Calu3 (cell line): ENCODE measurements at regions not wholly inside any gene's neighbourhood (a gene's known extent, or its start where the extent isn't known, plus 50 kb on each side); places are given as distances from the start of the nearest gene placed in this dataset.

Experiments
- BruUV-seq: library from RNA; stranded (reverse); fragments of 400-500 nt; replicated peaks from 2 replicates; lab custom pipeline; 2021; lab: Mats Ljungman, UMichigan
- CTCF ChIA-PET: fragments of 300-600 bp; sonication (Branson Sonifier 250); formaldehyde crosslinking; loops from one replicate; lab custom pipeline; 2022; ENCODE audit warnings: antibody characterized with exemption; lab: Charles Lee
- DNase-seq: peaks from one replicate; pipeline ENCODE4 v3.0.0; 2022
- H3K27ac Mint-ChIP-seq: one replicate; pipeline ENCODE4 v1.8.0; 2022; ENCODE audit warnings: mixed read lengths; ENCODE audit not compliant: unreplicated experiment
- H3K27me3 Mint-ChIP-seq: one replicate; pipeline ENCODE4 v1.8.0; 2022; ENCODE audit warnings: mixed read lengths; ENCODE audit not compliant: unreplicated experiment
- H3K36me3 Mint-ChIP-seq: one replicate; pipeline ENCODE4 v1.8.0; 2022; ENCODE audit warnings: mild to moderate bottlenecking, moderate library complexity, mixed read lengths; ENCODE audit not compliant: insufficient read depth, unreplicated experiment
- H3K4me1 Mint-ChIP-seq: one replicate; pipeline ENCODE4 v1.8.0; 2022; ENCODE audit warnings: mild to moderate bottlenecking, low read depth, mixed read lengths; ENCODE audit not compliant: unreplicated experiment
- H3K4me3 Mint-ChIP-seq: one replicate; pipeline ENCODE4 v1.8.0; 2022; ENCODE audit warnings: mild to moderate bottlenecking, low read depth, moderate library complexity, mixed read lengths; ENCODE audit not compliant: unreplicated experiment
- H3K9me3 Mint-ChIP-seq: one replicate; pipeline ENCODE4 v1.8.0; 2022; ENCODE audit warnings: low read depth, mixed read lengths; ENCODE audit not compliant: unreplicated experiment
- CTCF ChIP-seq: fragments of 200-600 bp; IDR thresholded peaks from one replicate; pipeline ENCODE4 v1.8.0; 2022; ENCODE audit warnings: antibody characterized with exemption; ENCODE audit not compliant: unreplicated experiment
- intact Hi-C: fragments of 100-400 bp; cut with micrococcal nuclease; formaldehyde crosslinking; loops from one replicate; pipeline ENCODE4 v1.10.0; 2022; ENCODE audit not compliant: unreplicated experiment

- no TSS peak for BruUV-seq
- no peaks in the 10 kb centered on the region for H3K27me3 Mint-ChIP-seq
- H3K4me1 Mint-ChIP-seq, result no peaks in the 10 kb centered on the region
- TF ChIP-seq CTCF, result no peak
- H3K4me3 Mint-ChIP-seq, result no peak overlapping the region
- intact Hi-C loops, result no loop called here
- H3K27ac Mint-ChIP-seq, result no peak overlapping the region
- H3K36me3 Mint-ChIP-seq, result no peaks in the 10 kb centered on the region
- CTCF ChIA-PET, result no interaction called here
- DNase-seq, result no peak
- peaks cover 16% of the 10 kb centered on the region for H3K9me3 Mint-ChIP-seq
These were observed 1398.1 kb downstream of the BRD1 start for GRCh38 chr22:48429446-48430020.

GRCh38 chr22:48428631-48429371, 1398.9 kb downstream of the BRD1 start:
- no peak overlapping the region for H3K27ac Mint-ChIP-seq
- peaks cover 12% of the 10 kb centered on the region for H3K9me3 Mint-ChIP-seq
- no peak for TF ChIP-seq CTCF
- H3K36me3 Mint-ChIP-seq, result no peaks in the 10 kb centered on the region
- intact Hi-C loops, result no loop called here
- H3K4me3 Mint-ChIP-seq, result no peak overlapping the region
- DNase-seq, result no peak
- H3K27me3 Mint-ChIP-seq, result no peaks in the 10 kb centered on the region
- CTCF ChIA-PET, result no interaction called here
- BruUV-seq, result no TSS peak
- no peaks in the 10 kb centered on the region for H3K4me1 Mint-ChIP-seq

- Mint-ChIP-seq H3K9me3 (peaks cover 10% of the 10 kb centered on the region), H3K36me3 (no peaks in the 10 kb centered on the region), H3K27me3 (no peaks in the 10 kb centered on the region), H3K4me1 (no peaks in the 10 kb centered on the region), H3K4me3 (no peak overlapping the region), H3K27ac (no peak overlapping the region)
- no TSS peak for BruUV-seq
- DNase-seq, result no peak
- no peak for TF ChIP-seq CTCF
- CTCF ChIA-PET, result no interaction called here
- intact Hi-C loops, result no loop called here
These were observed 1399.9 kb downstream of the BRD1 start for GRCh38 chr22:48427731-48428211.

- Mint-ChIP-seq H3K4me3 (no peak overlapping the region), H3K27ac (no peak overlapping the region), H3K27me3 (no peaks in the 10 kb centered on the region), H3K4me1 (no peaks in the 10 kb centered on the region), H3K36me3 (no peaks in the 10 kb centered on the region), H3K9me3 (peaks cover 14% of the 10 kb centered on the region)
- CTCF ChIA-PET, result no interaction called here
- no peak for TF ChIP-seq CTCF
- no TSS peak for BruUV-seq
- DNase-seq, result no peak
- intact Hi-C loops, result no loop called here
These were observed 1401.0 kb downstream of the BRD1 start for GRCh38 chr22:48426466-48427380.
